ENCODE measurements at regions not wholly inside any gene's neighbourhood (a gene's known extent, or its start where the extent isn't known, plus 50 kb on each side); places are given as distances from the start of the nearest gene placed in this dataset.

DNA sequence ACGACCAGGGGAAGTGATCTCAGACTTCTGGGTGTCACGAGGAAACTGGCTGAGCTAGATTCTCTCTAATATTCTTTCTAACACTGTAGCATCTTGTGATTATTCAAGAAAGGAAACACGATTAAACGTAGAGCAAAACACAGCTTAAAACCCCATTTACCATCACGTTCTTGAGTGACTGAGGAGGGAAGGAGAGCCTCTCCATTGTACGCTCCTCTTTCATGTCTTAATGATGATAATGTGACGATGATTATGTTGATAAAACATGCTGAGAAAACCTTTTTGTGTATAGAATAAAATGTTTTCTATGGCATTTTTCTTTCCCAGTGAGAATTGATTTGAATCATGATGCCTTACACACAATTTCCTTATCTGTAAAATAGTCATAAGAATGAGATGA is 705.6 kb upstream of the ID2 start:
- TF ChIP-seq, protein P1, sequence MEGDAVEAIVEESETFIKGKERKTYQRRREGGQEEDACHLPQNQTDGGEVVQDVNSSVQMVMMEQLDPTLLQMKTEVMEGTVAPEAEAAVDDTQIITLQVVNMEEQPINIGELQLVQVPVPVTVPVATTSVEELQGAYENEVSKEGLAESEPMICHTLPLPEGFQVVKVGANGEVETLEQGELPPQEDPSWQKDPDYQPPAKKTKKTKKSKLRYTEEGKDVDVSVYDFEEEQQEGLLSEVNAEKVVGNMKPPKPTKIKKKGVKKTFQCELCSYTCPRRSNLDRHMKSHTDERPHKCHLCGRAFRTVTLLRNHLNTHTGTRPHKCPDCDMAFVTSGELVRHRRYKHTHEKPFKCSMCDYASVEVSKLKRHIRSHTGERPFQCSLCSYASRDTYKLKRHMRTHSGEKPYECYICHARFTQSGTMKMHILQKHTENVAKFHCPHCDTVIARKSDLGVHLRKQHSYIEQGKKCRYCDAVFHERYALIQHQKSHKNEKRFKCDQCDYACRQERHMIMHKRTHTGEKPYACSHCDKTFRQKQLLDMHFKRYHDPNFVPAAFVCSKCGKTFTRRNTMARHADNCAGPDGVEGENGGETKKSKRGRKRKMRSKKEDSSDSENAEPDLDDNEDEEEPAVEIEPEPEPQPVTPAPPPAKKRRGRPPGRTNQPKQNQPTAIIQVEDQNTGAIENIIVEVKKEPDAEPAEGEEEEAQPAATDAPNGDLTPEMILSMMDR (IDR thresholded peaks at IDR 0.05; ENCODE audit: control insufficient read depth, extremely low read depth, insufficient read depth) = no peak
- no peak for DNase-seq (ENCODE audit: low read depth)
- no peak overlapping the region for H3K4me3 ChIP-seq (ENCODE audit: low read depth, low read length)

DNA sequence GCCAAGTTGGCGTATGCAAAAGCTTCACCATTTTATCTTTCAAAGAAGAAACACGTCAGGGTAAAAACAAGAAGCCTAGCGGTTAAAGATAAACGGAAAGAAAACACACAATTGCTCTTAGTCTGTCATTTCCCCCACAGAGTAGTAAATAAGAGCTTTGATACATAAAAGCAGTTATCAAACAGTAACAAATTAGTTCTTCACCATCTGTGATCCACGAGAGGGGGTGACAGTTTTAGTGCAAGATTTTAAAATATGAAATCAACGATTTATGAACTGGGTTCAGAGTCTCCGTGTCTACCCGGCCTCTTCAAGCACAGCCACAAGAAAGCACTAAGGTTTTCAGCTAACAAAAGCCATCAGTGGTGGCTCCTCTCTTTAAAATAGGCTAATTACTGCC is 703.9 kb upstream of the ID2 start:
- no peak overlapping the region for H3K4me3 ChIP-seq (ENCODE audit: low read depth, low read length)
- DNase-seq (ENCODE audit: low read depth) = no peak
- TF ChIP-seq, protein P1 (IDR thresholded peaks at IDR 0.05; ENCODE audit: control insufficient read depth, extremely low read depth, insufficient read depth) = no peak

DNA sequence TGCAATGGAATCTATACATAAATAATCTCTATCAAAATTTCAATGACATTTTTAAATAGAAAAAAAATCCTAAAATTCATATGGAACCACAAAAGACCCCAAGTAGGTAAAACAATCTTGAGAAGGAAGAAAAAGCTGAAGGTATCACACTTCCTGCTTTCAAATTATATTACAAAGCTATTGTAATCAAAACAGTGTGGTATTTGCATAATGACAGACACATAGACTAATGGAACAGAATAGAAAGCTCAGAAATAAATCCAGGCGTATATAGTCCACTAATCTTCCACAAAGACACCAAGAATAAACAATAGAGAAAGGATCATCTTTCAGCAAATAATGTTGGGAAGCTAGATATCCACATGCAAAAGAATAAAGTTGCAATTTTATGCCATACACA is 699.8 kb upstream of the ID2 start:
- no peak overlapping the region for H3K4me3 ChIP-seq (ENCODE audit: low read depth, low read length)
- TF ChIP-seq, protein P1 (IDR thresholded peaks at IDR 0.05; ENCODE audit: control insufficient read depth, extremely low read depth, insufficient read depth) = no peak
- DNase-seq (ENCODE audit: low read depth) = no peak

DNA sequence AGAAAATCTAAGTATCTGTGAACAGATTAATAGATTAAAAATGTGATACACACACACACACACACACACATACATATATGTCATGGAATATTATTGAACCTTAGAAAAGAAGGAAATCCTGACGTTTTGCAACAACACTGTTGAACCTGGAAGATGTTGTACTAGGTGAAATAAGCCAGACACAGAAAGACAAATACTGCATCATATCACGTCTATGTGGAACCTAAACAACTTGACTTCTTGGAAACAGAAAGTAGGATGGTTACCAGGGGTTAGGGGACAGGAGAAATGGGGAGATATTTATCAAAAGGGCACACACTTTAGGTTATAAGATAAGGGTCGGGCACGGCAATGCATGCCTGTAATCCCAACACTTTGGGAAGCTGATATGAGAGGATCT is 698.4 kb upstream of the ID2 start:
- H3K4me3 ChIP-seq (ENCODE audit: low read depth, low read length) = no peak overlapping the region
- TF ChIP-seq, protein P1 (IDR thresholded peaks at IDR 0.05; ENCODE audit: control insufficient read depth, extremely low read depth, insufficient read depth) = no peak
- no peak for DNase-seq (ENCODE audit: low read depth)

DNA sequence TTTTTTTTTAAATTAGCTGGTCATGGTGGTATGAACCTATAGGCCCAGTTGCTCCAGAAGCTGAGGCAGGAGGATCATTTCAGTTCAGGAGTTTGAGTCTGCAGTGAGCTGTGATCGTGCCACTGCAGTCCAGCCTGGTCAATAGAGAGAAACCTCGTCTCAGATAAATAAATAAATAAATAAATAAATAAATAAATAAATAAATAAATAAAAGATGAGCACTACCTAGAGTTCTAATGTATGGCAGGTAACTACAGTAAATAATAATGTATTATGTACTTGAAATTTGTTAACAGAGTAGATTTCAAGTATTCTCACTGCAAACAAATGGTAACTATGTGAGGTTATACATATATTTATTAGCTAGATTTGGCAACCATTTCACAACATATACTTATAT is 697.9 kb upstream of the ID2 start:
- TF ChIP-seq, protein P1 (IDR thresholded peaks at IDR 0.05; ENCODE audit: control insufficient read depth, extremely low read depth, insufficient read depth) = no peak
- no peak for DNase-seq (ENCODE audit: low read depth)

DNA sequence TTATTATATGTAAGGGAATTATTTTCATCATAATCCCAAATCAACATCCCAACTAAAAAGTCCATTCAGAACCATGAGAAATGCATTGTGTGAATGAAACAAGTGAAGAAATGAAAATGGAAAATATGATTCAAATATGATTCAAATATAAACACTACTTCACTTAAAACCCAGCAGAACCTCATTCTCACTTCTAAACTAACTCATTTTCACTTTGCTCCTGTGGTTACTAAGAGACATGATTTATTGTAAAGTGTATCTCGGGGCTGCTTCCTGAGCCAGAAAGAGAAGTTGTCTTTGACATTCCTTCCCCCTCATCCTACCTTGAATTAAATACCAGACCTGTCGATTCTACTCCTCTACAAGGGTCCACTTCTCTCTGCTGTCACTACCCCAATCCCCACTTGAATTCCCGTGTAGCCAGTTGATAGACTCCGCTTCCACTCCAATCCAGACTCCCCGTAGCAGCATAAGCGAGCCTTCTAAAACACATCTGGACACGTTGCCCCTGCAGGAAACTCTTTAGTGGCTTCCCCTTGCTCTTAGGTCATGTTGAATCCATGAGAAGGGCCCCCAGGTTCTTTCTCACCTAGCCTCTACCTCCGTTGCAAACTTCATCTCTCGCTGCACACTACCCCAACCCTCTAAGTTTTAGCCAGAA is 697.0 kb upstream of the ID2 start:
- DNase-seq (ENCODE audit: low read depth) = no peak
- TF ChIP-seq, protein P1 (IDR thresholded peaks at IDR 0.05; ENCODE audit: control insufficient read depth, extremely low read depth, insufficient read depth) = no peak

More for the DNA sequence above, 697.9 kb upstream of the ID2 start:
- no peak overlapping the region for H3K4me3 ChIP-seq (ENCODE audit: low read depth, low read length)

DNA sequence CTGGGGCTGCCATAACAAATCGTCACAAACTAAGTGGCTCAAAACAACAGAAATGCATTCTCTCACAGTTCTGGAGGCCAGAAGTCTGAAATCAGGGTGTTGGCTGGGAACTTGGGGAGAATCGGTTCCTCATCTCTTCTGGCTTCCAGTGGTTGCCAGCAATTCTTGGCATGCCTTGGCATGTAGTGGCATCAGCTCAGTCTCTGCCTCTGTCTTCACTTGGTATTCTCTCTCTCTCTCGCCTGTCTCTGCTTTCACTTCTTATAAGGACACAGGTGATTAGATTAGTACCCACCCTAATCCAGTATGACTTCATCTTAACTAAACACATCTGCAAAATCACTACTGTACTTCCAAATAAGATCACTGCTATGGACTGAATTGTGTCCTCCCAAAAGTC is 695.4 kb upstream of the ID2 start:
- no peak for DNase-seq (ENCODE audit: low read depth)
- TF ChIP-seq, protein P1 (IDR thresholded peaks at IDR 0.05; ENCODE audit: control insufficient read depth, extremely low read depth, insufficient read depth) = no peak
- no peak overlapping the region for H3K4me3 ChIP-seq (ENCODE audit: low read depth, low read length)

More for the DNA sequence above, 697.0 kb upstream of the ID2 start:
- no peak overlapping the region for H3K4me3 ChIP-seq (ENCODE audit: low read depth, low read length)
